AG04450 (cell line): ENCODE measurements at regions not wholly inside any gene's neighbourhood (a gene's known extent, or its start where the extent isn't known, plus 50 kb on each side); places are given as distances from the start of the nearest gene placed in this dataset.

Source experiments
- CTCF ChIA-PET: fragments of 300-600, 350-600 bp; formaldehyde crosslinking; extraction: SDS; loops from one replicate; lab custom pipeline; 2022; ENCODE audit warnings: antibody characterized with exemption, inconsistent platforms; lab: Charles Lee
- POLR2A ChIA-PET: fragments of 350-600 bp; formaldehyde crosslinking; extraction: SDS; loops from one replicate; lab custom pipeline; 2021; ENCODE audit warnings: antibody characterized with exemption, inconsistent platforms; lab: Yijun Ruan, JAX
- DNase-seq: peaks from one replicate; pipeline ENCODE4 v3.0.0-alpha.2; 2011; ENCODE audit warnings: low read depth, low spot score
- H3K27ac ChIP-seq: one replicate; pipeline ENCODE4 v1.5.1; 2012; ENCODE audit warnings: low read depth, low read length, control low read depth
- H3K27me3 ChIP-seq: one replicate; pipeline ENCODE4 v1.6.0; 2012; ENCODE audit warnings: low read length; ENCODE audit not compliant: control insufficient read depth, insufficient read depth
- H3K4me3 ChIP-seq: 2 replicates; pipeline ENCODE4 v1.5.1; 2011; ENCODE audit warnings: mild to moderate bottlenecking, low read depth, low read length, control low read depth
- H3K9me3 ChIP-seq: 2 replicates; pipeline ENCODE4 v1.5.1; 2012; ENCODE audit warnings: low read length; ENCODE audit not compliant: control insufficient read depth, insufficient read depth
- CTCF ChIP-seq: IDR thresholded peaks from 2 replicates; pipeline ENCODE4 v1.5.1; 2011; ENCODE audit warnings: low read depth, low read length, control low read depth, inconsistent platforms

- POLR2A ChIA-PET: no interaction called here
- no peak overlapping the region for H3K4me3 ChIP-seq
- no peak overlapping the region for H3K27ac ChIP-seq
- no peaks in the 10 kb centered on the region for H3K9me3 ChIP-seq
- CTCF ChIA-PET: no interaction called here
- H3K27me3 ChIP-seq: no peaks in the 10 kb centered on the region
- TF ChIP-seq CTCF: no peak
- DNase-seq: no peak
Observed at GRCh38 chr3:40885430-40885829, 313.9 kb upstream of the CTNNB1 start.

GRCh38 chr3:40886660-40887425, 312.5 kb upstream of the CTNNB1 start:
- ChIA-PET CTCF (no interaction called here), POLR2A (no interaction called here)
- Histone ChIP-seq H3K27ac (no peak overlapping the region), H3K27me3 (no peaks in the 10 kb centered on the region), H3K9me3 (no peaks in the 10 kb centered on the region), H3K4me3 (no peak overlapping the region)
- no peak for TF ChIP-seq CTCF
- DNase-seq: no peak

GRCh38 chr3:40891186-40891585, 308.1 kb upstream of the CTNNB1 start:
- no peak for DNase-seq
- Histone ChIP-seq H3K27me3 (no peaks in the 10 kb centered on the region), H3K9me3 (no peaks in the 10 kb centered on the region), H3K4me3 (no peak overlapping the region), H3K27ac (no peak overlapping the region)
- POLR2A ChIA-PET: no interaction called here
- no peak for TF ChIP-seq CTCF
- CTCF ChIA-PET: no interaction called here

- no peaks in the 10 kb centered on the region for H3K27me3 ChIP-seq
- no peak for TF ChIP-seq CTCF
- POLR2A ChIA-PET: no interaction called here
Observed at GRCh38 chr3:40895109-40895508, 304.2 kb upstream of the CTNNB1 start.

GRCh38 chr3:40899286-40899712, 300.0 kb upstream of the CTNNB1 start:
- Histone ChIP-seq H3K27me3 (no peaks in the 10 kb centered on the region), H3K4me3 (no peak overlapping the region), H3K27ac (no peak overlapping the region), H3K9me3 (no peaks in the 10 kb centered on the region)
- ChIA-PET CTCF (no interaction called here), POLR2A (no interaction called here)
- no peak for TF ChIP-seq CTCF
- no peak for DNase-seq

More at GRCh38 chr3:40895109-40895508, 304.2 kb upstream of the CTNNB1 start:
- DNase-seq: no peak
- CTCF ChIA-PET: no interaction called here
- H3K4me3 ChIP-seq: no peak overlapping the region
- no peak overlapping the region for H3K27ac ChIP-seq
- H3K9me3 ChIP-seq: no peaks in the 10 kb centered on the region
